PFSK-1 (cell line): ENCODE measurements at regions not wholly inside any gene's neighbourhood (a gene's known extent, or its start where the extent isn't known, plus 50 kb on each side); places are given as distances from the start of the nearest gene placed in this dataset.

Experiments used
- POLR2AphosphoS5 ChIP-seq: IDR thresholded peaks from 2 replicates; pipeline ENCODE4 v1.6.1; 2012; ENCODE audit warnings: low read depth, mild to moderate bottlenecking, control low read depth, low read length, moderate library complexity
- SIN3A ChIP-seq: IDR thresholded peaks from 2 replicates; pipeline ENCODE4 v1.6.1; 2012; ENCODE audit warnings: mild to moderate bottlenecking, low read length, moderate library complexity, borderline replicate concordance; ENCODE audit not compliant: insufficient read depth

DNA sequence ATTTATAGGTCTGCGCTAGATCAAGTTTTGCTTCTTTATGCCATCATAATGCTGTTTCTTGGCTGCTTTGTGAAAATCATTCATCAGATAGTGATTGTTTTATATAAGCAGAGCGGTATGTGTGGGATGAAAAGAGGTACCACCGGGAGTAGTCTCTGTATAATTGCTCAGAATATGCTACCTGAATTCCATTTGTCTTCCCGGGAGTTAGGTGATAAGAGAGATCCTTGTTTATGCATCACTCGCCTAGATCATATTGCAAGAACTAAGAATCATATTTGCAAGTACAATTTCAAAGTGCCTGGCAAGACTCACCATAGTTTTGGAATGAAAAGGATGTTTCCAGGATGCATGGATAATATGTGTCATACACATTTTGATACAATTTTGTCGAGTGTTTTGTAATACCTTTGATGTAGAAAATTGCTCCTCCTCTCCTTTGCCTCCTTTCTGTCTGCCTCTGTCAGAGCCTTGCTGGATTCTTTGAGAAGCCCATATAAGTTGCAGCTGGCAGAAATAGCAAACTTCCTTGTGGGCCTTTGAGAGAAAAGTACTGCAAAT lies 1306.0 kb upstream of the SLC10A2 start:
- no peak for TF ChIP-seq POLR2AphosphoS5
- no peak for TF ChIP-seq SIN3A
